Neural cell (in vitro differentiated cells): ENCODE measurements at regions not wholly inside any gene's neighbourhood (a gene's known extent, or its start where the extent isn't known, plus 50 kb on each side); places are given as distances from the start of the nearest gene placed in this dataset.

Experiments used
- H2AFZ ChIP-seq: fragments of 200-600, 300-800 bp; sonication (generic), shearing (Covaris generic); 2 replicates; pipeline ENCODE4 v1.6.0; 2014; ENCODE audit warnings: low read depth, mild to moderate bottlenecking, antibody characterized with exemption, low read length, moderate library complexity
- H3F3A ChIP-seq: fragments of 200-600 bp; shearing (Covaris generic); 2 replicates; pipeline ENCODE4 v1.6.1; 2016; ENCODE audit warnings: mild to moderate bottlenecking, moderate library complexity, mixed read lengths, antibody characterized with exemption, low read length; ENCODE audit not compliant: insufficient read depth, poor library complexity, severe bottlenecking
- H3K27ac ChIP-seq: fragments of 200-600, 300-800 bp; sonication (generic), shearing (Covaris generic); 2 replicates; pipeline ENCODE4 v1.5.1; 2014; ENCODE audit warnings: mild to moderate bottlenecking, low read length, moderate library complexity
- H3K27me3 ChIP-seq: fragments of 300-800, 200-600 bp; sonication (generic), shearing (Covaris generic); 2 replicates; pipeline ENCODE4 v1.6.0; 2014; ENCODE audit warnings: mild to moderate bottlenecking, low read depth, low read length, moderate library complexity; ENCODE audit not compliant: insufficient read depth
- H3K36me3 ChIP-seq: fragments of 300-800, 200-600 bp; sonication (generic), shearing (Covaris generic); 2 replicates; pipeline ENCODE4 v1.5.1; 2014; ENCODE audit warnings: mild to moderate bottlenecking, antibody characterized with exemption, low read length, moderate library complexity; ENCODE audit not compliant: insufficient read depth
- H3K4me2 ChIP-seq: fragments of 300-800, 200-600 bp; sonication (generic), shearing (Covaris generic); 2 replicates; pipeline ENCODE4 v1.6.0; 2014; ENCODE audit warnings: mild to moderate bottlenecking, low read length
- H3K4me3 ChIP-seq: fragments of 300-800, 200-600 bp; sonication (generic), shearing (Covaris generic); 2 replicates; pipeline ENCODE4 v1.5.1; 2014; ENCODE audit warnings: mild to moderate bottlenecking, low read length, moderate library complexity
- H3K79me2 ChIP-seq: fragments of 200-600 bp; shearing (Covaris generic); replicated peaks from 2 replicates; pipeline ENCODE4 v1.6.0; 2014; ENCODE audit warnings: mild to moderate bottlenecking, low read length, moderate library complexity; ENCODE audit not compliant: insufficient read depth
- H3K9ac ChIP-seq: fragments of 300-800, 200-600 bp; sonication (generic), shearing (Covaris generic); 2 replicates; pipeline ENCODE4 v1.6.1; 2016; ENCODE audit warnings: mild to moderate bottlenecking, low read length, mixed read lengths
- H3K9me2 ChIP-seq: fragments of 200-600 bp; shearing (Covaris generic); 2 replicates; pipeline ENCODE4 v1.6.1; 2016; ENCODE audit warnings: mild to moderate bottlenecking, low read length, mixed read lengths; ENCODE audit not compliant: insufficient read depth
- H3K9me3 ChIP-seq: fragments of 200-600, 300-800 bp; sonication (generic), shearing (Covaris generic); 2 replicates; pipeline ENCODE4 v1.6.1; 2016; ENCODE audit warnings: mild to moderate bottlenecking, mixed run types, low read length, moderate library complexity, mixed read lengths
- H4K20me1 ChIP-seq: fragments of 200-600 bp; shearing (Covaris generic); 2 replicates; pipeline ENCODE4 v1.6.1; 2016; ENCODE audit warnings: mild to moderate bottlenecking, mixed run types; ENCODE audit not compliant: insufficient read depth
- EP300 ChIP-seq: fragments of 450-650 bp; conservative IDR thresholded peaks from 2 replicates; pipeline ENCODE4 v1.6.1; 2014; ENCODE audit warnings: antibody characterized with exemption, mild to moderate bottlenecking, moderate library complexity; ENCODE audit not compliant: poor library complexity, severe bottlenecking
- EZH2 ChIP-seq: fragments of 200-600, 300-800 bp; shearing (Covaris generic), sonication (generic); IDR thresholded peaks from 2 replicates; pipeline ENCODE4 v1.6.1; 2014; ENCODE audit warnings: antibody characterized with exemption, low read length, borderline replicate concordance, mild to moderate bottlenecking; ENCODE audit not compliant: insufficient read depth, poor library complexity, severe bottlenecking
- MXI1 ChIP-seq: fragments of 450-650 bp; conservative IDR thresholded peaks from 2 replicates; pipeline ENCODE4 v1.6.1; 2014; ENCODE audit warnings: antibody characterized with exemption, mild to moderate bottlenecking; ENCODE audit not compliant: poor library complexity, severe bottlenecking
- POLR2AphosphoS5 ChIP-seq: IDR thresholded peaks from 2 replicates; pipeline ENCODE4 v1.6.1; 2012
- RAD21 ChIP-seq: fragments of 450-650 bp; conservative IDR thresholded peaks from 2 replicates; pipeline ENCODE4 v1.6.1; 2014; ENCODE audit warnings: antibody characterized with exemption, mild to moderate bottlenecking, moderate library complexity
- SMC3 ChIP-seq: fragments of 450-650 bp; conservative IDR thresholded peaks from 2 replicates; pipeline ENCODE4 v1.6.1; 2014; ENCODE audit warnings: antibody characterized with exemption, mild to moderate bottlenecking, moderate library complexity; ENCODE audit not compliant: poor library complexity
- TAF1 ChIP-seq: IDR thresholded peaks from 2 replicates; pipeline ENCODE4 v1.6.1; 2012; ENCODE audit warnings: low read depth
- TF ChIP-seq, protein P1 (sequence below): IDR thresholded peaks from 2 replicates; pipeline ENCODE4 v1.6.1; 2012; ENCODE audit warnings: borderline replicate concordance
- TF ChIP-seq, protein P2 (sequence below): fragments of 450-650 bp; IDR thresholded peaks from 2 replicates; pipeline ENCODE4 v1.5.1; 2014; ENCODE audit warnings: antibody characterized with exemption, mild to moderate bottlenecking, moderate library complexity; ENCODE audit not compliant: poor library complexity, severe bottlenecking

DNA sequence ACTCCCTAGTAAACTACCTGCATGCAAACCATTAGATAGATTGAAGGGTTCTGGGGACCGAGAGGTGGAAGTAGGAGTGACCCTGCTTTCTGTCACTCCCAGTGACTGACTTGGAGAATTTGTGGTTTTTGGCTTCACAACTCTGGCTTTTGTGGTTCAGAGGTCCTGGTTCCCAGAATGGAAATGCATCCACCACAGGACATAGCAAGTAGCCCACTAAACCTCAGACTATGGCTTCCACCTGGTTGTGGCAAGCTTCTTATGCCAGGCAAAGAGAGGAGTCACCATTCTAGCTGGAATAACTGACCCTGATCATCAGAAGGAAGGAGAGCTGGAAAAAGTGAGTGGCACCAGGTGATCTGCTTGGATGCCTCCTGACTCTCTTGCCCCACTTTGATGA lies 162.4 kb upstream of the TMEM260 start:
- H3K4me3 ChIP-seq, result no peak overlapping the region
- H3K36me3 ChIP-seq, result no peaks in the 10 kb centered on the region
- H3K27me3 ChIP-seq, result no peaks in the 10 kb centered on the region
- H2AFZ ChIP-seq, result no peak overlapping the region
- H3K9ac ChIP-seq, result no peak overlapping the region
- TF ChIP-seq SMC3, result no peak
- TF ChIP-seq POLR2AphosphoS5, result no peak
- no peak for TF ChIP-seq TAF1
- no peak for TF ChIP-seq RAD21
- TF ChIP-seq, protein P1, sequence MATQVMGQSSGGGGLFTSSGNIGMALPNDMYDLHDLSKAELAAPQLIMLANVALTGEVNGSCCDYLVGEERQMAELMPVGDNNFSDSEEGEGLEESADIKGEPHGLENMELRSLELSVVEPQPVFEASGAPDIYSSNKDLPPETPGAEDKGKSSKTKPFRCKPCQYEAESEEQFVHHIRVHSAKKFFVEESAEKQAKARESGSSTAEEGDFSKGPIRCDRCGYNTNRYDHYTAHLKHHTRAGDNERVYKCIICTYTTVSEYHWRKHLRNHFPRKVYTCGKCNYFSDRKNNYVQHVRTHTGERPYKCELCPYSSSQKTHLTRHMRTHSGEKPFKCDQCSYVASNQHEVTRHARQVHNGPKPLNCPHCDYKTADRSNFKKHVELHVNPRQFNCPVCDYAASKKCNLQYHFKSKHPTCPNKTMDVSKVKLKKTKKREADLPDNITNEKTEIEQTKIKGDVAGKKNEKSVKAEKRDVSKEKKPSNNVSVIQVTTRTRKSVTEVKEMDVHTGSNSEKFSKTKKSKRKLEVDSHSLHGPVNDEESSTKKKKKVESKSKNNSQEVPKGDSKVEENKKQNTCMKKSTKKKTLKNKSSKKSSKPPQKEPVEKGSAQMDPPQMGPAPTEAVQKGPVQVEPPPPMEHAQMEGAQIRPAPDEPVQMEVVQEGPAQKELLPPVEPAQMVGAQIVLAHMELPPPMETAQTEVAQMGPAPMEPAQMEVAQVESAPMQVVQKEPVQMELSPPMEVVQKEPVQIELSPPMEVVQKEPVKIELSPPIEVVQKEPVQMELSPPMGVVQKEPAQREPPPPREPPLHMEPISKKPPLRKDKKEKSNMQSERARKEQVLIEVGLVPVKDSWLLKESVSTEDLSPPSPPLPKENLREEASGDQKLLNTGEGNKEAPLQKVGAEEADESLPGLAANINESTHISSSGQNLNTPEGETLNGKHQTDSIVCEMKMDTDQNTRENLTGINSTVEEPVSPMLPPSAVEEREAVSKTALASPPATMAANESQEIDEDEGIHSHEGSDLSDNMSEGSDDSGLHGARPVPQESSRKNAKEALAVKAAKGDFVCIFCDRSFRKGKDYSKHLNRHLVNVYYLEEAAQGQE, result no peak
- no peak for TF ChIP-seq EZH2
- no peak for TF ChIP-seq EP300
- TF ChIP-seq MXI1, result no peak
- TF ChIP-seq, protein P2, sequence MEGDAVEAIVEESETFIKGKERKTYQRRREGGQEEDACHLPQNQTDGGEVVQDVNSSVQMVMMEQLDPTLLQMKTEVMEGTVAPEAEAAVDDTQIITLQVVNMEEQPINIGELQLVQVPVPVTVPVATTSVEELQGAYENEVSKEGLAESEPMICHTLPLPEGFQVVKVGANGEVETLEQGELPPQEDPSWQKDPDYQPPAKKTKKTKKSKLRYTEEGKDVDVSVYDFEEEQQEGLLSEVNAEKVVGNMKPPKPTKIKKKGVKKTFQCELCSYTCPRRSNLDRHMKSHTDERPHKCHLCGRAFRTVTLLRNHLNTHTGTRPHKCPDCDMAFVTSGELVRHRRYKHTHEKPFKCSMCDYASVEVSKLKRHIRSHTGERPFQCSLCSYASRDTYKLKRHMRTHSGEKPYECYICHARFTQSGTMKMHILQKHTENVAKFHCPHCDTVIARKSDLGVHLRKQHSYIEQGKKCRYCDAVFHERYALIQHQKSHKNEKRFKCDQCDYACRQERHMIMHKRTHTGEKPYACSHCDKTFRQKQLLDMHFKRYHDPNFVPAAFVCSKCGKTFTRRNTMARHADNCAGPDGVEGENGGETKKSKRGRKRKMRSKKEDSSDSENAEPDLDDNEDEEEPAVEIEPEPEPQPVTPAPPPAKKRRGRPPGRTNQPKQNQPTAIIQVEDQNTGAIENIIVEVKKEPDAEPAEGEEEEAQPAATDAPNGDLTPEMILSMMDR, result no peak
- no peaks in the 10 kb centered on the region for H4K20me1 ChIP-seq
- no peaks in the 10 kb centered on the region for H3K79me2 ChIP-seq
- H3K4me2 ChIP-seq, result no peak overlapping the region
- H3K9me2 ChIP-seq, result no peaks in the 10 kb centered on the region
- no peaks in the 10 kb centered on the region for H3K9me3 ChIP-seq
- no peaks in the 10 kb centered on the region for H3F3A ChIP-seq
- H3K27ac ChIP-seq, result no peak overlapping the region

DNA sequence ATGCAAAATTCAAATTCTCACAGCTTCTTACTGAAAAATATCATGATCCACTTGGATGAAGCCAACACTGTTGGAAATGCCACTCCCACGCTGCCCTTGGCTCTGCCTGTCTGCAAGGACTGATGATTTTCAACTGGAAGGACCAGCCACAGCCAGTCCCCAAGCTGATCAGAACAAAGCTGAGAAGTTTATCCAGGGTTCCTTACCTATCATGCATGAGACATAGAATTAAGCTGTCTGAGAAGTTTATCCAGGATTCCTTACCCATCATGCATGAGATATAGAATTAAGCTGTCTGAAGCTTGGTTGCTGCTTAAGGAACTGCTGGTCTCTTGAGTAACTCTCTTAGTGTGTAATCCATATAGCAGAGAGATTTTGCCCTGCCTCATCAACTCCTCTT lies 159.8 kb upstream of the TMEM260 start:
- Histone ChIP-seq H3K9ac (no peak overlapping the region), H3K27me3 (no peaks in the 10 kb centered on the region), H3K27ac (no peak overlapping the region), H3K36me3 (no peaks in the 10 kb centered on the region), H3K9me3 (no peaks in the 10 kb centered on the region), H2AFZ (no peak overlapping the region), H3K79me2 (no peaks in the 10 kb centered on the region), H3F3A (no peaks in the 10 kb centered on the region), H4K20me1 (no peaks in the 10 kb centered on the region), H3K4me2 (no peak overlapping the region), H3K4me3 (no peak overlapping the region), H3K9me2 (no peaks in the 10 kb centered on the region)
- no peak for TF ChIP-seq EP300

DNA sequence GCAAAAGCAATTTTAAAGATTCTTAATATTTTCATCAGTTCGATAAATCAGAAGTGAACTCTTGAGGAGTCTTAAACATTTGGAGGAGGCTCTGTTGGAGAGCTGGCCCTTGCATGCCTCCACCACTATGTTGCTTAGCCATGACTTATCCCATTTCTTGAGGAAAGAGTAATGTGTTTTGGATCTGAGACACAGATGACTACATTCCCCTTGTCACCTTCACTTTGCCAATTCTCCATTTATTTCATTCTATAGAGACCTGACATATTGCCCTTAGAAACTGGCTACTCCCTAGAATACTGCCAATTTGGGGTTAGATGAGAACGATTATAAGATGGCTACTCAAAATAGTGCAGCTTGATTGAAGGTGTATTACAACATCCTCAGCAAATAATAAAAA lies 157.4 kb upstream of the TMEM260 start:
- H4K20me1 ChIP-seq, result no peaks in the 10 kb centered on the region

More for the DNA sequence above, 157.4 kb upstream of the TMEM260 start:
- Histone ChIP-seq H3K9me2 (no peaks in the 10 kb centered on the region), H2AFZ (no peak overlapping the region), H3K4me3 (no peak overlapping the region), H3K27me3 (no peaks in the 10 kb centered on the region), H3K27ac (no peak overlapping the region), H3K9ac (no peak overlapping the region), H3K9me3 (no peaks in the 10 kb centered on the region), H3F3A (no peaks in the 10 kb centered on the region), H3K79me2 (no peaks in the 10 kb centered on the region), H3K36me3 (no peaks in the 10 kb centered on the region), H3K4me2 (no peak overlapping the region)
- no peak for TF ChIP-seq MXI1
- TF ChIP-seq POLR2AphosphoS5, result no peak
- TF ChIP-seq TAF1, result no peak
- TF ChIP-seq, protein P1, result no peak
- TF ChIP-seq, protein P2, result no peak
- no peak for TF ChIP-seq EZH2
- TF ChIP-seq RAD21, result no peak
- no peak for TF ChIP-seq EP300
- no peak for TF ChIP-seq SMC3
